NCI-H345 treated with DMSO at 0.1 percent for 48 hours (cell line): ENCODE measurements at regions not wholly inside any gene's neighbourhood (a gene's known extent, or its start where the extent isn't known, plus 50 kb on each side); places are given as distances from the start of the nearest gene placed in this dataset.

ENCODE experiments used
- DNase-seq: peaks from one replicate; lab custom pipeline; 2025; ENCODE audit not compliant: unreplicated experiment; lab: John Stamatoyannopoulos, UW

DNA sequence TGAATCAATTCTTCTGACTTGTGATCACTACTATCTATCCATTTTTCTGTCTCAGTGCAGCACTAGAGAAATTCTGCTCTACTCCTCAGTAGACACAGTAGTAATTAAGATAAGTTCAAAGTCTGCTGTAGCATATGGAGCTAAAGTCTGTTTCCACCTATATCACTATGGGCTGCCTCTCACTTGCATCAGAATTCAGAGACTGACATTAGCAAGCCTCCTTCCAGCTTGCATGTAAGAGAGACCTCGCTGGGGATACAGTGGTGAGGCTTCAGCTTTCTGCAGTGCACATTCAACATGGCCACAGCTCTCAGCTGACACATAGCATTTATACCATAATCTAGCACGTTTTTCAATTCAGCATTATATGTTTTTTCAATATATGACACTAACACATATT, 217.0 kb downstream of the PLOD2 start:
- DNase-seq, result no peak

DNA sequence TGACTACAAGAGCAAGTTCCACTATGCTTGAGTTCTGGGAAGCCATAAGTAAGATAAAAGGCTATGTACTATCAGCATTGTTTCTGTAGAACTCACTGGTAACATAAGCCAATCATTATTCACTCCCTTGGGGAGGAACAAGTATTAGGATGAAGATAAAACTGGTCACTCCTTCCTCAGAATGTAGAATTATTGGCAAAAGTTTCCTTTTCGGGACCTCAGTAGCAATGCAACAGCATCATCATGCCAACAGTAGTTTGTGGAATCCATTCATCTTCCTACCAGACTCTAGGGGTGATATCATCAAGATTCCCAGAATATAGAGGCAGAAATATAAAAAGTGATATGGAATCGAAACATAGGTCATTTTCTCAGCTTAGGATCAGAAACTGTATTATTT, 209.5 kb downstream of the PLOD2 start:
- DNase-seq, result no peak

DNA sequence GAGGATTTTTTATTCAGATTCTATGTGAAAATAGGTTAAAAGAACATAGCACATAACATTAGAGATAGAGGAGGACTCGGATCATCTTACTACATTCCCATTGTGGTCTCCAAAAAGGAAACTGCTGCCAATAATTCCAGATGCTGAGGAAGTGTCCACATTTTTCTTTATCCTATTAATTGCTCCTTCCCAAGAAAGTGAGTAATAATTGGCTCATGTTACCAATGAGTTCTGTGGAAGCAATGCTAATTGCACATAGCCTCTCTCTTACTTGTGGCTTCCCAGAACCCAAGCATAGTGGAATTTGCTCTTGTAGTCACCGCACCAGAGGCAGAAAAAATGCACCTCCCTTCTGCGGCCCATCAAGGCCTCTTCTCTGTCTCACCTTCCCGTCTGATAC, 208.4 kb downstream of the PLOD2 start:
- no peak for DNase-seq

DNA sequence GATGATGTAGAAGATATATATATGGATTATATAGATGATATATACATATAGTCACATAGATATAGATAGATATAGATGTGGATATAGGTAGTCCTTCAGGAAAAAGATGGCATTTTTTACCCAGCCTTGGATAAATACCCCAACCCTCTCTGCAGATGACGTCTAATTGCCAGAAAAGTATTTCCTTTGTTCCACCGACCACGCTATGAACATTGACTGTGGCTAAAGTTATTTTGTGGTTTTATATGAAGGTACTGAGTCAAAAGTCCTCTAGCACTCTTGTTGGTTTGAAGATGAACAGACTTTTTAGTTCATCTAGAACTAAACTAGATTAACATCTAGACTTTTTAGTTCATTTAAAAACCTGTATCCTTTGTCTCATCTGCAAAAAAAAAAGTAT, 207.7 kb downstream of the PLOD2 start:
- DNase-seq, result no peak

DNA sequence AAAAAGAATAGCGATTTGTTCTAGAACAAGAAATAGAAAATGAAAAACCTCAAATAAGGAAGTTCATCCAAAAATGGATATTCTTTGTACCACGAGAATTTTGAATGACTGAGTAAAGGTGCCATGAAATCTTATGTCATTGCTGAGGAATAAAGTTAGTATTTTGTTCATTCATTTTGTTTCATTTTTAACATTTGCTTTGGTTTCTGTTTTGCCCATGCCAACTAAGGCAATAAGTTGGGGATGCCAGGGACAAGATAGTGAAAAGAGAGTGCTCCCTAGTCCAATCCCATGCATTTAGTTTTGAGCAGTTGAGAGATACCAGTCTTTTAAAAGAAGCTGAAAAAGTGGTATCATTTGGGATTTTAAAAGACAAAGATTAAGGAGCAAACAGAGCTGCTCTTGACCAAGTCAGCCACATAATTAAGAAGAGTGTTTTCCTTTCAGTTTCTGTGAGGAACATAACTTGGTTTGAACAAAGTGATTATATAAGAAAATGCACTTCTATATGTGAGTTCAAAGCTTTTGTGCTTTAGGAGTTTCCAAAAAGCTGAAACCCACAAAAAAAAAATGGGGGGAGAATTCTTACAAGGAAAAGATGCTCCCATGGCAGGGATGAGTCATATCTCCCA, 201.4 kb downstream of the PLOD2 start:
- DNase-seq, result no peak

DNA sequence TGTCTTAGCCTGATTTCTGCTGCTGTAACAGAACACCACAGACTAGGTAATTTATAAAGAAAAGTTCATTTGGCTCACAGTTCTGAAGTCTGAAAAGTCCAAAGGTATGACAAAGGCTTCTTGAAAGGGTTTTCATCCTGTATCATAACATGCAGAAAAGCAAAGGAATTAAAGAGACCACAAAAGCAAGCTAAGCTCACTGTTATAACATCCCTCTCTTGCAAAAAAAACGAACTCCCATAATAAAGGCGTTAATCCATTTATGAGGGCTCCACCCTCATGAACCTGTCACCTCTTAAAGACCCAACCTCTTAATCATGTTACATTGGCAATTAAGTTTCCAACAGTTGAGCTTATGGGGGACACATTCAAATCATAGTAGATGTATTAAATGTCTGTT, 197.9 kb downstream of the PLOD2 start:
- DNase-seq, result no peak

DNA sequence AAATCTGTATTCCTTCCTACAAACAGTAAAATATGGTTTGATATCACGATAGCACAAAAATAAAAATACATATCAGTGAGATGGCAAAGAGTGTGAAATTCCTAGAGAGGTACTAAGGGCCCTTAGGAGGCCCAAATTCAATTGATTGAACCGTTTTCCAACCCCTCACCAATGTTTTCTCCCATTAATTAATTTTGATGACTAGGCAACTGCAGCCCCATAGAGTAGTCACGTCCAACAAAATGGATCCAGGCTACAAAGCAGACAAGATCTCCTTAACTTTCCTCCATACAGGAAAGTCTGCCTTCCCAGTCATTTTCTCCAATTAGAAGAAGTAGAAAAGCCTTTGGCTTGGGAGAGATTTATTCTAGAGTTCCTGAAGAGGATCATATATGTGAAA, 193.9 kb downstream of the PLOD2 start:
- DNase-seq, result no peak

GRCh38 chr3:145971186-145971585, 189.8 kb downstream of the PLOD2 start:
- no peak for DNase-seq

GRCh38 chr3:145972851-145973250, 188.1 kb downstream of the PLOD2 start:
- DNase-seq, result no peak

GRCh38 chr3:145981056-145981455, 179.9 kb downstream of the PLOD2 start:
- DNase-seq, result no peak

DNA sequence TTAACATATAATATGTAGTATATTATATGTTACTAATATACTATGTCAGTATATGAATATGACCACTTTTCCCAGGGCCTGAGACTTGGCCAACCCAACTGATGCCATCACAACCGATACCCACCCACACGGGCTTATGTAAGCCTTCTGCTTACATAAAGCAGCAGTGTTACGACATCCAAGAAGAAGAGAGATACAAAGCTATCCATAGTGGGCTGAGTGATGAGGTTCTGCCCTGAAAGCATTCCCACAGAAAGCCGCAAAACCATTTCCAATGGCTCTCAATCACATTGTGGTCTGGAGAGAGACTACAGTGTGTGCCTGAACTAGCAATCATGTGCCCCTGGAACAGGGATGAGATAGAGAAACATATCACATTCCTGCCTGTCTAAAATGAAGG, 177.9 kb downstream of the PLOD2 start:
- DNase-seq, result no peak
